Parathyroid adenoma (tissue), 2 donors: ENCODE measurements at regions not wholly inside any gene's neighbourhood (a gene's known extent, or its start where the extent isn't known, plus 50 kb on each side); places are given as distances from the start of the nearest gene placed in this dataset.

ENCODE experiments used
- H2AFZ ChIP-seq: fragments of 300-600 bp; sonication (generic); one replicate; pipeline ENCODE4 v1.7.0; 2017; ENCODE audit warnings: antibody characterized with exemption, mild to moderate bottlenecking
- H3K27ac ChIP-seq: fragments of 300-600 bp; sonication (generic); one replicate; pipeline ENCODE4 v1.7.0; 2017
- H3K27me3 ChIP-seq: fragments of 300-600 bp; sonication (generic); one replicate; pipeline ENCODE4 v1.7.0; 2017; ENCODE audit warnings: low read length; ENCODE audit not compliant: control insufficient read depth, insufficient read depth
- H3K36me3 ChIP-seq: fragments of 300-600 bp; sonication (generic); one replicate; pipeline ENCODE4 v1.7.0; 2017; ENCODE audit warnings: low read length; ENCODE audit not compliant: control insufficient read depth, insufficient read depth
- H3K4me1 ChIP-seq: fragments of 300-600 bp; sonication (generic); one replicate; pipeline ENCODE4 v1.7.0; 2017; ENCODE audit warnings: control low read depth
- H3K4me2 ChIP-seq: fragments of 300-600 bp; sonication (generic); one replicate; pipeline ENCODE4 v1.7.0; 2017; ENCODE audit warnings: low read length
- H3K4me3 ChIP-seq: fragments of 300-600 bp; sonication (generic); one replicate; pipeline ENCODE4 v1.7.0; 2017; ENCODE audit warnings: low read depth, low read length
- H3K79me2 ChIP-seq: fragments of 300-600 bp; sonication (generic); one replicate; pipeline ENCODE4 v1.7.0; 2017; ENCODE audit warnings: control low read depth
- H3K9ac ChIP-seq: fragments of 300-600 bp; sonication (generic); one replicate; pipeline ENCODE4 v1.7.0; 2017; ENCODE audit warnings: mild to moderate bottlenecking
- H3K9me3 ChIP-seq: fragments of 300-600 bp; sonication (generic); one replicate; pipeline ENCODE4 v1.7.0; 2017; ENCODE audit warnings: low read length; ENCODE audit not compliant: control insufficient read depth
- TF ChIP-seq, protein P1 (sequence below): fragments of 300-600 bp; sonication (generic); IDR thresholded peaks from one replicate; pipeline ENCODE4 v1.7.0; 2017; ENCODE audit warnings: antibody characterized with exemption, mild to moderate bottlenecking
- donor health status: primary hyperparathyroidism.

DNA sequence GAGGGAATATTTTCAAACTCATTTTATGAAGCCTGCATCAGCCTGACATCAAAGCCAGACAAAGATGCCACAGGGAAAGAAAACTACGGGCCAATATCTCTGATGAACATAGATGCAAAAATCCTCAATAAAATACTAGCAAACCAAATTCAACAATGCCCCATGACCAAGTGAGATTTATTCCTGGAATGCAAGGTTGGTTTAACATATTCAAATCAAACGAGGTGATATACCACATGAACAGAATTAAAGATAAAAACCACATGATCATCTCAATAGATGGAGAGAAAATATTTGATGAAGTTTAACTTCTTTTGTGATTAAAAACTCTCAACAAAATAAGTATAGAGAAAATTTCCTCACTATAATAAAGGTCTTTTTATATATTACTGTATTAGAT lies 792.0 kb upstream of the ZNF608 start:
- no peaks in the 10 kb centered on the region for H3K4me1 ChIP-seq
- no peaks in the 10 kb centered on the region for H3K9me3 ChIP-seq
- no peaks in the 10 kb centered on the region for H3K79me2 ChIP-seq
- H3K27ac ChIP-seq = no peak overlapping the region
- H3K27me3 ChIP-seq = no peaks in the 10 kb centered on the region
- H2AFZ ChIP-seq = no peak overlapping the region
- TF ChIP-seq, protein P1, sequence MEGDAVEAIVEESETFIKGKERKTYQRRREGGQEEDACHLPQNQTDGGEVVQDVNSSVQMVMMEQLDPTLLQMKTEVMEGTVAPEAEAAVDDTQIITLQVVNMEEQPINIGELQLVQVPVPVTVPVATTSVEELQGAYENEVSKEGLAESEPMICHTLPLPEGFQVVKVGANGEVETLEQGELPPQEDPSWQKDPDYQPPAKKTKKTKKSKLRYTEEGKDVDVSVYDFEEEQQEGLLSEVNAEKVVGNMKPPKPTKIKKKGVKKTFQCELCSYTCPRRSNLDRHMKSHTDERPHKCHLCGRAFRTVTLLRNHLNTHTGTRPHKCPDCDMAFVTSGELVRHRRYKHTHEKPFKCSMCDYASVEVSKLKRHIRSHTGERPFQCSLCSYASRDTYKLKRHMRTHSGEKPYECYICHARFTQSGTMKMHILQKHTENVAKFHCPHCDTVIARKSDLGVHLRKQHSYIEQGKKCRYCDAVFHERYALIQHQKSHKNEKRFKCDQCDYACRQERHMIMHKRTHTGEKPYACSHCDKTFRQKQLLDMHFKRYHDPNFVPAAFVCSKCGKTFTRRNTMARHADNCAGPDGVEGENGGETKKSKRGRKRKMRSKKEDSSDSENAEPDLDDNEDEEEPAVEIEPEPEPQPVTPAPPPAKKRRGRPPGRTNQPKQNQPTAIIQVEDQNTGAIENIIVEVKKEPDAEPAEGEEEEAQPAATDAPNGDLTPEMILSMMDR = no peak
- no peak overlapping the region for H3K4me2 ChIP-seq
- H3K4me3 ChIP-seq = no peak overlapping the region
- no peaks in the 10 kb centered on the region for H3K36me3 ChIP-seq
- no peak overlapping the region for H3K9ac ChIP-seq

- no peaks in the 10 kb centered on the region for H3K79me2 ChIP-seq
- TF ChIP-seq, protein P1 = no peak
- H3K9me3 ChIP-seq = no peaks in the 10 kb centered on the region
- H3K27me3 ChIP-seq = no peaks in the 10 kb centered on the region
- no peak overlapping the region for H3K9ac ChIP-seq
- no peaks in the 10 kb centered on the region for H3K4me1 ChIP-seq
- H2AFZ ChIP-seq = no peak overlapping the region
- no peak overlapping the region for H3K27ac ChIP-seq
- no peaks in the 10 kb centered on the region for H3K36me3 ChIP-seq
- H3K4me2 ChIP-seq = no peak overlapping the region
- no peak overlapping the region for H3K4me3 ChIP-seq
Measured at GRCh38 chr5:125541085-125541484, 794.6 kb upstream of the ZNF608 start.

GRCh38 chr5:125549322-125549911 lies 803.0 kb upstream of the ZNF608 start:
- no peaks in the 10 kb centered on the region for H3K9me3 ChIP-seq
- no peak overlapping the region for H3K4me2 ChIP-seq
- no peak overlapping the region for H3K27ac ChIP-seq
- H3K4me1 ChIP-seq = no peaks in the 10 kb centered on the region
- no peaks in the 10 kb centered on the region for H3K79me2 ChIP-seq
- no peaks in the 10 kb centered on the region for H3K27me3 ChIP-seq
- no peak overlapping the region for H3K9ac ChIP-seq
- H3K4me3 ChIP-seq = no peak overlapping the region
- no peak overlapping the region for H2AFZ ChIP-seq
- TF ChIP-seq, protein P1 = no peak
- H3K36me3 ChIP-seq = no peaks in the 10 kb centered on the region

- Histone ChIP-seq H3K9me3 (no peaks in the 10 kb centered on the region), H3K27ac (no peak overlapping the region), H3K79me2 (no peaks in the 10 kb centered on the region), H3K4me3 (no peak overlapping the region), H3K4me2 (no peak overlapping the region), H3K27me3 (no peaks in the 10 kb centered on the region), H3K4me1 (no peaks in the 10 kb centered on the region), H3K9ac (no peak overlapping the region), H2AFZ (no peak overlapping the region), H3K36me3 (no peaks in the 10 kb centered on the region)
- TF ChIP-seq, protein P1 = no peak
Measured at GRCh38 chr5:125550274-125550673, 803.8 kb upstream of the ZNF608 start.

DNA sequence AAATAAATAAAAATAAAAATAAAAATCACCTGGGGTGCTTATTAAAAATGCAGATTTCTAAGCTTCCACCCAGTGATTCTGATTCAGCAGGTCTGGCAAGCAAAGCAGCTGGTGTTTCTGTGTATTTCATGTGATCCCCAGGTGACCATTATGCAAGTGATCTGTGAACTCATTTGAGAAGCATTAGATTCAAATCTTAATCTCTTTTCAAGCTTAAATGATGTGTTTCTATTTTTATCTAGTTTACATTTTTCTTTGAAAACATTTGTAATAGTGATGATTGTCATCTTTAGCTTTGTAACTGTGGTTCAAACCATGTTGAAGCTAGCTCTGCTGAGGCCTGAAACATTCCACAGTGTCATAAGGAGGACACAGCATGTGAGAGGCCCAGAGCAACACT lies 804.8 kb upstream of the ZNF608 start:
- no peak overlapping the region for H2AFZ ChIP-seq
- no peaks in the 10 kb centered on the region for H3K79me2 ChIP-seq
- no peak overlapping the region for H3K27ac ChIP-seq
- no peaks in the 10 kb centered on the region for H3K4me1 ChIP-seq
- TF ChIP-seq, protein P1 = no peak
- no peak overlapping the region for H3K4me2 ChIP-seq
- no peaks in the 10 kb centered on the region for H3K36me3 ChIP-seq
- H3K27me3 ChIP-seq = no peaks in the 10 kb centered on the region
- no peaks in the 10 kb centered on the region for H3K9me3 ChIP-seq
- no peak overlapping the region for H3K9ac ChIP-seq
- no peak overlapping the region for H3K4me3 ChIP-seq
